Epithelial cell of proximal tubule (primary cell): ENCODE measurements at regions not wholly inside any gene's neighbourhood (a gene's known extent, or its start where the extent isn't known, plus 50 kb on each side); places are given as distances from the start of the nearest gene placed in this dataset.

ENCODE experiments used
- DNase-seq: peaks from one replicate; pipeline ENCODE4 v3.0.0-alpha.2; 2011; ENCODE audit warnings: low read depth
- H3K4me3 ChIP-seq: 2 replicates; pipeline ENCODE4 v1.5.1; 2011; ENCODE audit warnings: low read depth, mild to moderate bottlenecking, low read length
- CTCF ChIP-seq: conservative IDR thresholded peaks from 2 replicates; pipeline ENCODE4 v1.5.1; 2012; ENCODE audit warnings: low read depth, mild to moderate bottlenecking, low read length

- TF ChIP-seq CTCF, result no peak
- no peak overlapping the region for H3K4me3 ChIP-seq
- no peak for DNase-seq
These were observed 617.3 kb upstream of the LRATD1 start for GRCh38 chr2:14015113-14015630.

- H3K4me3 ChIP-seq, result no peak overlapping the region
- DNase-seq, result no peak
- no peak for TF ChIP-seq CTCF
These were observed 616.1 kb upstream of the LRATD1 start for GRCh38 chr2:14016289-14016955.

GRCh38 chr2:14018620-14019019, 613.9 kb upstream of the LRATD1 start:
- no peak for DNase-seq
- no peak overlapping the region for H3K4me3 ChIP-seq
- no peak for TF ChIP-seq CTCF

- no peak for TF ChIP-seq CTCF
- no peak for DNase-seq
- H3K4me3 ChIP-seq, result no peak overlapping the region
These were observed 609.0 kb upstream of the LRATD1 start for GRCh38 chr2:14023558-14023957.

GRCh38 chr2:14039134-14039533, 593.4 kb upstream of the LRATD1 start:
- DNase-seq, result no peak
- TF ChIP-seq CTCF, result no peak
- no peak overlapping the region for H3K4me3 ChIP-seq

- TF ChIP-seq CTCF, result no peak
- DNase-seq, result no peak
- no peak overlapping the region for H3K4me3 ChIP-seq
These were observed 585.0 kb upstream of the LRATD1 start for GRCh38 chr2:14047491-14047890.

GRCh38 chr2:14051401-14051800, 581.1 kb upstream of the LRATD1 start:
- no peak for DNase-seq
- TF ChIP-seq CTCF, result no peak
- no peak overlapping the region for H3K4me3 ChIP-seq
